Uterus (tissue), 2 donors: ENCODE measurements at regions not wholly inside any gene's neighbourhood (a gene's known extent, or its start where the extent isn't known, plus 50 kb on each side); places are given as distances from the start of the nearest gene placed in this dataset.

Experiments
- CTCF ChIP-seq, 4 experiments: fragments of 200-600 bp in 2 of 4; fragments of 450-650 bp in 2 of 4; sonication (generic) in 2 of 4; IDR thresholded peaks; one replicate each; pipeline ENCODE4 v1.5.1; 2016 to 2019; ENCODE audit warnings: antibody characterized with exemption in 4 of 4, mild to moderate bottlenecking in 2 of 4, moderate library complexity in 1 of 4
- POLR2A ChIP-seq, 2 donors: fragments of 450-650 bp; IDR thresholded peaks; one replicate each; pipeline ENCODE4 v1.6.1; 2016; ENCODE audit warnings: antibody characterized with exemption in 2 of 2, mild to moderate bottlenecking in 1 of 2, moderate library complexity in 1 of 2

- TF ChIP-seq CTCF (IDR thresholded peaks at IDR 0.05) (no peak), POLR2A (IDR thresholded peaks at IDR 0.05) (no peak)
Observed at GRCh38 chr6:84967965-84968364, 203.6 kb upstream of the TBX18 start.
